Hematopoietic multipotent progenitor cell treated with erythropoietin and hydrocortisone succinate and interleukin-3 and kit ligand, for 15 days (in vitro differentiated cells): ENCODE measurements at regions not wholly inside any gene's neighbourhood (a gene's known extent, or its start where the extent isn't known, plus 50 kb on each side); places are given as distances from the start of the nearest gene placed in this dataset.
"Not testable (repeated sequence)": the region's sequence is repeated elsewhere in the genome, so short reads cannot be mapped to it uniquely, and the experiment has no call there.

Experiments
- DNase-seq: peaks from one replicate; pipeline ENCODE4 v3.0.0-alpha.2; 2015; ENCODE audit warnings: low spot score

- no peak for DNase-seq
These were observed 67.8 kb upstream of the CHRNB4 start for GRCh38 chr15:78708713-78709260.

GRCh38 chr15:78706481-78707235 lies 65.6 kb upstream of the CHRNB4 start:
- DNase-seq, result not testable (repeated sequence)

- not testable (repeated sequence) for DNase-seq
These were observed 62.5 kb upstream of the CHRNB4 start for GRCh38 chr15:78703334-78704056.

GRCh38 chr15:78702609-78703333 lies 61.8 kb upstream of the CHRNB4 start:
- no peak for DNase-seq

GRCh38 chr15:78697449-78697848 lies 56.4 kb upstream of the CHRNB4 start:
- DNase-seq, result no peak

- no peak for DNase-seq
These were observed 55.4 kb upstream of the CHRNB4 start for GRCh38 chr15:78696436-78696835.

GRCh38 chr15:78695854-78696253 lies 54.8 kb upstream of the CHRNB4 start:
- DNase-seq, result peak; percentile 61

- no peak for DNase-seq
These were observed 54.1 kb upstream of the CHRNB4 start for GRCh38 chr15:78695046-78695671.

GRCh38 chr15:78691851-78692421 lies 50.9 kb upstream of the CHRNB4 start:
- DNase-seq, result no peak

GRCh38 chr15:78691167-78691850 lies 50.3 kb upstream of the CHRNB4 start:
- no peak for DNase-seq
